ENCODE measurements at regions not wholly inside any gene's neighbourhood (a gene's known extent, or its start where the extent isn't known, plus 50 kb on each side); places are given as distances from the start of the nearest gene placed in this dataset.

DNA sequence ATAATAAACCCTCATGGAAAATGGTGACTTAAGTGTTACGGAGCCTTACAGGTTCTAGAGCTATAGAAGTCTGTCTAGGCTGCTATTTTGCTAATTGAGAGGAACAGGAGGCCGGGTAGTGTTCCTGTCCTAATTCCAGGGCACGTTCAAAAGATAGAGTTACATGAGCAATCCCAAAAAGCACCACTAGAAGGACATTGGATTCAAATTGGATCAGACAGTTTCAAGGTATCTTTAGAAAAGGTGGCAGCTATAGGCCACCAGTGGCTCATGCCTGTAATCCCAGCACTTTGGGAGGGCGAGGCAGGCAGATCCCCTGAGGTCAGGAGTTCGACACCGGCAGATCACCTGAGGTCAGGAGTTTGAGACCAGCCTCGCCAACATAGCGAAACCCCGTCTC, 458.8 kb downstream of the TMEM232 start:
- Histone ChIP-seq H3K23me2 (ENCODE audit: low read depth, low read length) (no peaks in the 10 kb centered on the region), H2BK120ac (replicated peaks; ENCODE audit: low read depth, low read length) (no peak overlapping the region), H2BK12ac (ENCODE audit: low read depth, low read length) (no peak overlapping the region), H3K36me3 (ENCODE audit: control insufficient read depth in 2 of 4, insufficient read depth in 4 of 4, low read length in 3 of 4) (no peaks in the 10 kb centered on the region), H3K9ac (replicated peaks in 1 of 4; ENCODE audit: extremely low read depth in 1 of 4, low read depth in 3 of 4, low read length in 3 of 4) (no peak overlapping the region), H3K56ac (replicated peaks; ENCODE audit: insufficient read length, low read depth, low read length) (no peak overlapping the region), H3K79me1 (ENCODE audit: low read depth, low read length) (no peaks in the 10 kb centered on the region), H3K79me2 (ENCODE audit: control insufficient read depth in 1 of 2, insufficient read depth in 2 of 2, low read length in 2 of 2) (no peaks in the 10 kb centered on the region), H3K14ac (ENCODE audit: insufficient read length) (no peak overlapping the region), H3K9me3 (ENCODE audit: insufficient read depth in 2 of 2, low read depth in 1 of 2, low read length in 1 of 2) (no peaks in the 10 kb centered on the region), H3K4me3 (ENCODE audit: extremely low read depth in 1 of 4, insufficient read depth in 2 of 4, low read depth in 3 of 4, low read length in 4 of 4) (no peak overlapping the region), H3K4ac (replicated peaks; ENCODE audit: insufficient read length, low read depth, low read length) (no peak overlapping the region), H3K23ac (ENCODE audit: insufficient read length) (no peak overlapping the region), H3K4me2 (ENCODE audit: insufficient read depth in 1 of 2, low read depth in 2 of 2, low read length in 2 of 2) (no peak overlapping the region), H2BK20ac (ENCODE audit: low read length) (no peak overlapping the region), H4K91ac (replicated peaks; ENCODE audit: insufficient read length, low read length) (no peak overlapping the region), H4K8ac (ENCODE audit: extremely low read depth, insufficient read depth, low read length) (no peak overlapping the region), H2BK15ac (ENCODE audit: low read length) (no peak overlapping the region), H3K27ac (ENCODE audit: low read depth, low read length) (no peak overlapping the region), H3K27me3 (replicated peaks in 1 of 4; ENCODE audit: control insufficient read depth in 3 of 4, extremely low read depth in 1 of 4, insufficient read depth in 3 of 4, low read length in 3 of 4) (no peaks in the 10 kb centered on the region), H2BK5ac (ENCODE audit: low read depth, low read length) (no peak overlapping the region), H4K5ac (ENCODE audit: insufficient read length, low read depth, low read length) (no peak overlapping the region), H2AFZ (ENCODE audit: low read length) (no peak overlapping the region), H4K20me1 (replicated peaks in 1 of 2; ENCODE audit: control insufficient read depth in 1 of 2, insufficient read depth in 2 of 2, low read length in 2 of 2) (no peaks in the 10 kb centered on the region), H3K18ac (ENCODE audit: extremely low read depth, low read length) (no peak overlapping the region), H3K4me1 (replicated peaks in 1 of 4; ENCODE audit: control insufficient read depth in 3 of 4, insufficient read depth in 4 of 4, low read length in 3 of 4) (peaks cover 0 to 3% (median 0%) of the 10 kb centered on the region in 4 experiments; a peak in 1 of 7 replicates), H2AK5ac (ENCODE audit: low read depth, low read length) (no peak overlapping the region)
- POLR2A ChIA-PET (ENCODE audit: partially characterized antibody): no interaction called here
- CTCF ChIA-PET (ENCODE audit: partially characterized antibody): interaction anchor here (0.7 to 1.8 kb wide), 11 partner anchors 11 to 345 kb away, joined by 3 to 8 read pairs (median 3); no protein-coding TSS in a partner anchor
- 96% methylated on average over 9 of the region's 9 CpGs; no CpG with 5 or more reads in 1 of the 2 experiments for WGBS, 2 experiments (ENCODE audit: extremely low coverage in 1 of 2, insufficient coverage in 1 of 2, insufficient read length in 1 of 2, insufficient replicate concordance in 2 of 2, low coverage in 1 of 2, low lambda C conversion rate in 2 of 2, missing lambda C conversion rate in 1 of 2)
- DNase-seq (ENCODE audit: low read depth in 1 of 2, low spot score in 2 of 2) (no peak), FAIRE-seq (no peak)
- TF ChIP-seq RAD21 (IDR thresholded peaks at IDR 0.05 in 1 of 2, conservative IDR thresholded peaks at IDR 0.05 in 1 of 2; ENCODE audit: low read depth in 2 of 2, low read length in 2 of 2) (peak; percentile 9 to 18; a peak in 1 of 4 replicates), GABPA (IDR thresholded peaks at IDR 0.05; ENCODE audit: borderline replicate concordance, insufficient read depth, low read length) (no peak), SP1 (IDR thresholded peaks at IDR 0.05; ENCODE audit: low read depth, low read length) (no peak), SIX5 (IDR thresholded peaks at IDR 0.05; ENCODE audit: low read depth, low read length) (no peak), YY1 (IDR thresholded peaks at IDR 0.05; ENCODE audit: low read depth, low read length) (no peak), SIN3A (conservative IDR thresholded peaks at IDR 0.05 in 1 of 2, IDR thresholded peaks at IDR 0.05 in 1 of 2; ENCODE audit: low read depth in 1 of 2, low read length in 2 of 2) (no peak), NRF1 (IDR thresholded peaks at IDR 0.05; ENCODE audit: low read depth, low read length) (no peak), KDM1A (IDR thresholded peaks at IDR 0.05; ENCODE audit: borderline replicate concordance, low read length) (no peak), MAFK (IDR thresholded peaks at IDR 0.05; ENCODE audit: low read depth, low read length) (no peak), SIRT6 (IDR thresholded peaks at IDR 0.05; ENCODE audit: low read length) (no peak)
- TF ChIP-seq, protein P1, sequence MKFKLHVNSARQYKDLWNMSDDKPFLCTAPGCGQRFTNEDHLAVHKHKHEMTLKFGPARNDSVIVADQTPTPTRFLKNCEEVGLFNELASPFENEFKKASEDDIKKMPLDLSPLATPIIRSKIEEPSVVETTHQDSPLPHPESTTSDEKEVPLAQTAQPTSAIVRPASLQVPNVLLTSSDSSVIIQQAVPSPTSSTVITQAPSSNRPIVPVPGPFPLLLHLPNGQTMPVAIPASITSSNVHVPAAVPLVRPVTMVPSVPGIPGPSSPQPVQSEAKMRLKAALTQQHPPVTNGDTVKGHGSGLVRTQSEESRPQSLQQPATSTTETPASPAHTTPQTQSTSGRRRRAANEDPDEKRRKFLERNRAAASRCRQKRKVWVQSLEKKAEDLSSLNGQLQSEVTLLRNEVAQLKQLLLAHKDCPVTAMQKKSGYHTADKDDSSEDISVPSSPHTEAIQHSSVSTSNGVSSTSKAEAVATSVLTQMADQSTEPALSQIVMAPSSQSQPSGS (IDR thresholded peaks at IDR 0.05; ENCODE audit: low read length): no peak
- TF ChIP-seq, protein P2, sequence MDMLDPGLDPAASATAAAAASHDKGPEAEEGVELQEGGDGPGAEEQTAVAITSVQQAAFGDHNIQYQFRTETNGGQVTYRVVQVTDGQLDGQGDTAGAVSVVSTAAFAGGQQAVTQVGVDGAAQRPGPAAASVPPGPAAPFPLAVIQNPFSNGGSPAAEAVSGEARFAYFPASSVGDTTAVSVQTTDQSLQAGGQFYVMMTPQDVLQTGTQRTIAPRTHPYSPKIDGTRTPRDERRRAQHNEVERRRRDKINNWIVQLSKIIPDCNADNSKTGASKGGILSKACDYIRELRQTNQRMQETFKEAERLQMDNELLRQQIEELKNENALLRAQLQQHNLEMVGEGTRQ (IDR thresholded peaks at IDR 0.05; ENCODE audit: low read length): no peak
